Renal cortex interstitium (tissue), 11 donors: ENCODE measurements at regions not wholly inside any gene's neighbourhood (a gene's known extent, or its start where the extent isn't known, plus 50 kb on each side); places are given as distances from the start of the nearest gene placed in this dataset.
"Not testable (repeated sequence)": the region's sequence is repeated elsewhere in the genome, so short reads cannot be mapped to it uniquely, and the experiment has no call there.

Experiments
- DNase-seq, 11 donors: peaks; one replicate each; pipeline ENCODE4 v3.0.0-alpha.2; 2013; ENCODE audit warnings: low read depth in 9 of 11, low spot score in 4 of 11; ENCODE audit errors: extremely low read depth in 1 of 11

DNA sequence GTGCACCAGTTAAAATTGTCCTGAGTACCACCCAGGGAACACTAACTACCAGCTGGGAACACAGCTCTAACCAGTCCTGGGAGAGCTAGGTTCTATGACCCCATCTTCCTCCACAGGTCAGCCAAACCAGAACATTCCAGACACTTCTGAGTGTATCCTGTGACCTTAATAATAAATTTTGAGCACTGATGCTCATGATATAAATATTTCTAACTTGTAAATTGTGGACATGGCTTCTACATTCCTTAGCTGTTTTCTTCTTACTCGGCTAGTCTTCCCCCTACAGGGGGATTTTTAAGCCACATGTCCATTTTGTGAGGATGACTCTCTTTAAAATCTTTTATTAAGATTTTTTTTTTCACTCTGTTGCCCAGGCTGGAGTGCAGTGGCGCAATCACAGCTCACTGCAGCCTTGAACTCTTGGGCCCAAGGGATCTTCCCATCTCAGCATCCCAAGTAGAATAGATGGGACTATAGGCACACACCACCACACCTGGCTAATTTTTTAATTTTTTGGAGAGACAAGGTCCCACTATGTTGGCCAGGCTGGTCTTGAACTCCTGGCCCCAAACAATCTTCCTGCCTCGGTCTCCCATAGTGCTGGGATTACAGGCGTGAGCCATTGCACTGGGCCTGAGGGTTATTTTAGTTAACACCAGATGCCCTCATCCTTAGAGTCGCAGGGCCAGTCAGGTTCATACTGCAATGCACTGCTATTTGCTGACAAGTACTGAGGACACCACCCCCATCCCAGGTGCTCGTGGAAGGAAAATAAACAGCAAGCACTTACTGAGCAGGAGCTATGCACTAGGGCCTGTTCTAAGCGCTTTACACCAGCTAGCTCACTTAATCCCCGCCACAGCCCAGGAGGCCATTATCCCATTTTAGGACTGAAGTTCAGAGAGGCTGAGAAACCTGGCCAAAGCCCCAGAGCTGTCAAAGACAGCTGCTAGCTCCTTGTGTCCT, 142.6 kb upstream of the NCOR2 start:
- DNase-seq: no peak

DNA sequence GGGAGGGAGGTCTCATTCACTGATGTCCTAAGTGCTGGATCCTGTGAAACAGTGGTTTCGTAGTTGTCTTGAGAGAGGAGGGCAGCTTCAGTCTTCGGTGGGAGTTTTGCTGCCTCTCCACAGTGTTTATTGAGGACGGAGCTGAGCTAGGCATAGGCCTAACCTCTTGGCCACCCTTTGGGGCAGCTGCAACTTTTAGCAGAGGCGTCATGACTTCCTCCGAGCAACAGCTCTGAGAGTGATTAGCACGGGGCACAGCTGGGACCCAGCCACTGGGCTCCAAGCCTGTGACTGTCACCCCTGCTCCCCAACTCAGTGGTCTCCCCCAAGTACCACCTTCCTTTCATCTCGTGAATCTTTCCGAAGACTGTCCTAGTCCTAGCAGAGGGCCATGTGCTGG, 139.9 kb upstream of the NCOR2 start:
- DNase-seq: no peak

DNA sequence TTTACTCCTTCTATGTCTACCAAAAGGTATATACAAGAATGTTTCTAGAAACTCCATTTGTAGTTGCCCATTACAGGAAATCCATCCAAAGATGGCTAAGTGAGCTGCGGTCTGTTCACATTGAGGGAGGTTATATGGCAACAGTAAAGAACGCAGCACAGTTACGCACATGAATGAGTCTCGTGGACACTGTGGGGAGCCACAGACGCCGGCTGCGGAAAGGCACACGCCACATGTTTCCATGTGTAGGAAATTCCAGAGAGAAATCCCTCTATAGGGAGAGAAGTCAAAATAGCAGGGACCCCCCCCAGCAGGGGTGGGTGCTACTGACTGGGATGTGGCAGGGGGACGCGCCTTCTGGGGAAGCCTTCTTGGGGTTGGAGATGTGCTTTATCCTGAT, 139.0 kb upstream of the NCOR2 start:
- DNase-seq: no peak

DNA sequence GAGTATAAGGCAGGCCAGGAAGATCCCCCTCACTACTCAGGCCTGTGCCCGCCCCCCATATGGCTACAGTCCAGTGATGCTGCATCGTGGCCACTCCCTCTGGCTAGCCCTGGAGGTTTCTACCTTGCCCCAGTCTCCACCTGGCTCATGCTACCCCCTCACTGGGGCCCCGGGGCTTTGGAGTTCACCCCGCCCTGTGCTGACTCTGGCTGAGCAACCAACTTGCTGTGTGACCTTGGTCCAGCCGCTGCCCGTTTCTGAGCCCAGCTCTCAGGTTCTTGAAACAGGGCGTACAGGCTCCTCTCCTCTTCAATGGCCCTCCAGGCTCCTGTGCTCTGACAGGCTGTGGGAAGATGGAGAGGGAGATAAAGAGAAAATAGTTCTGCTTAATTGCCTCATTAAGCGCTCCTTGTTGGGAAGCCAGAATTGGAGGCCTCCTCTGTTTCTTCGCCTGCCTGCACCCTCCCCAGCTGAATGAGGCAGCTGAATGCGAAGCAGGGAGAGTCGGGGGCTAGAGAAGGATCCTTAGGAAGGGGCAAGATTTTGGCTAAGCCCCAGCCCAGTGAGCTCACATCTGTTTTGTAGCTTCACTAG, 138.2 kb upstream of the NCOR2 start:
- no peak for DNase-seq

DNA sequence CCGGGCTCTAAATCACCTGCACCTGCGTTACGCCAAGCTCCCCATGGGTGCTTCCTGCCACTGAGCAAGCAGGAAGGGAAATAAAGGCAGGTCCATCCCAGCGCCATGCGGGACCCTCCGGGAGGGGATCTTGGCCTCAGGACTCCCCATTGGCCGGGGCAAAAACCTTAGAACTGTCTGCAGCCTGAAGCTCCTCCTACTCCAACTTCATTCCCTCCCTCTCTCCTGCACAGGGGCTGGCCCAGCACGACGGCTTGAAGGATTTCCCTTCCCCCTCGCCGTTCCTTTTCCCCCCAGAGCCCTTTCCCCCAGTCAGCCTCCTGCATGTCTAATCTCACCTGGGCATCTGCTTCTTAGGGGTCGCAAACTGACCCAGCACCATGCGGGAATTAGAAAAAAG, 137.2 kb upstream of the NCOR2 start:
- no peak for DNase-seq

DNA sequence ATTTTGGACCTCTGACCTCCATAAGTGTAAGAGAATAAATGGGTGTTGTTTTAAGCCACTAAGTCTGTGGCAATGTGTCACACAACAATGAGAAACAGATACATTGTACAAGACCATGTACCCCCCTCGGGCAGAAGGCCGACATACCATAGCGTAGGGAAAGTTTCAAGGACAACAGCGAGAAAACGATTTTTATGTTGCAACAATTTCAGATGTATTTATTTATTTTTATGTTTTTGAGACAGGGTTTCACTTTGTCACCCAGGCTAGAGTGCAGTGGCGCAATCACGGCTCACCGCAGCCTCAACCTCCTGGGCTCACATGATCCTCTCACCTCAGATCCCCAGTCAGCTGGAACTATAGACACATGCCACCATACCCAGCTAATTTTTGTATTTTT, 136.4 kb upstream of the NCOR2 start:
- DNase-seq: no peak

- no peak for DNase-seq
These were observed 135.3 kb upstream of the NCOR2 start for GRCh38 chr12:124702736-124703135.

- no peak for DNase-seq
These were observed 133.6 kb upstream of the NCOR2 start for GRCh38 chr12:124700810-124701592.

DNA sequence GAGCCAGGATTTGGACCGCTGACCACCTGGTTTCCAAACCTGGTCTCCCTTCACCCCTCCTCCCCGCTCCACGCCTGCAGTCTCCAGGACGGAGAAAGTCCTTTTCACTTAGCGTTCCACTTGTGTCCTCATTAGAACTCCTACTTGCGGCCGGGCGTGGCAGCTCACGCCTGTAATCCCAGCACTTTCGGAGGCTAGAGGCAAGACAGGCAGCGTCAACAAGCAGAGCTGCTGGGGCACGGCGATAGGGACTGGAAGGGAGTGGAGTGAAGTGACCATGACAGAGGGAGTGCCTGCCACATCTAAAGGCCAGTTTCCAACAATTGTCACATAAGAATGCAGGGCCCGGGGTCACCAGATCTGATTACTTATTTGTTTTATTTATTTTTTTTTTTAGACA, 132.5 kb upstream of the NCOR2 start:
- no peak for DNase-seq

GRCh38 chr12:124698998-124699305, 131.5 kb upstream of the NCOR2 start:
- DNase-seq: no peak

DNA sequence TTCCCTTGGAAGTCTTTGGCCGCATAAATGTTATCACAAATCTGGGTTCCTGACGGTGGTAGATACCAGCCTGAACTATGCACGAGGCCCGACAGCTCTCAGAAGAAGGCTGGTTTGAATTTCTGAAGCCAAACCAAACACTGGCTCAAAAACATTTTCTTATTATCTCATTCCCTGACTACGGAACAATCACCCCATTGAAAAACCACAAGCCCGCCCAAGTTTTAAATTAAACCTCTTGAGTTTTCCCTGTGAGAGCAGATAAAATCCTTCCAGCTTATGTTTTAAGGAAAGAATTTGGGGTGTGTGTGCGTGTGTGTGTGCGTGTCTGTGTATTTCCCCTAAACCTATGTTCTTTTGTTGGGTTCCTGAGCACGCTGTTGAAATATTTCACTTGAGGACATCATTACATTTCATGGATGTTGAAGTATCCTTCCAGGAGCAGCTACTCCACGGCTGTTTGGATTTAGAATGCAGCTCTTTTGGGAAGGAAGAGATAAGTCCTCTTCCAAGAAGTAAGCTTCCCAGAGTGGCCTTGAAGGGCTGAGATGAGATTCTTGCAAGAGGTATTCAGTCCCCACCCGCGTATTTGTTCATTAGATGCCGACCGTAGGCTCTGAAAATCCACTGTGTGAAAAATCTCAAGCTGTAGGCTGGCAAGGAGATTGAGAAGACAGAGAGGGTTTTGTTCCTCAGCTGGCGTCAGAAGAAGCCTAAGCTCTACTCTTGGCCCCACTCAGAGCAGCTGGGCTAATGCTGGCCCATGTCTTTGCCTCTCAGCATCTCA, 131.0 kb upstream of the NCOR2 start:
- DNase-seq: no peak

- DNase-seq: not testable (repeated sequence)
These were observed 130.3 kb upstream of the NCOR2 start for GRCh38 chr12:124697722-124698121.

GRCh38 chr12:124696693-124697476, 129.5 kb upstream of the NCOR2 start:
- DNase-seq: no peak

- DNase-seq: no peak
These were observed 128.4 kb upstream of the NCOR2 start for GRCh38 chr12:124695861-124696260.

- peak in 4 of 11 donors; percentile 60 to 70 (median 68) for DNase-seq
These were observed 127.6 kb upstream of the NCOR2 start for GRCh38 chr12:124694846-124695497.

DNA sequence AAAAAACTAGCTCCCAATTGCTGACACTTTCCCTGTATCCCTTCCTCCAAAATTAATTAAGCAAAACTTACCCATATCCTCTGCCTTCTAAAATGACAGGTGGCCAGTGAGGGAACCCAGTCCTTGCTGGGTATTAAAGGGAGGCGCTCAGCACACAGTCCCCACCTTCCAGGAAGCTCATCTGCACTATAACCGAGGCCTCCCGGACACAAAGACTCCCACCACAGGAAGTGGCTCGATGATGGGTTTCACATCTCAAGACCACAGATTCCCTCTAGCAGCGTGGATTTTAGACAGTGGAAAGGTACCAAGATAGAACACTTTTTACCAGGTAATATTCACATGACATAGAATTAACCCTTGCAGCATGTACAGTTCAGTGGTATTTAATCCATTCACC, 126.8 kb upstream of the NCOR2 start:
- DNase-seq: no peak

DNA sequence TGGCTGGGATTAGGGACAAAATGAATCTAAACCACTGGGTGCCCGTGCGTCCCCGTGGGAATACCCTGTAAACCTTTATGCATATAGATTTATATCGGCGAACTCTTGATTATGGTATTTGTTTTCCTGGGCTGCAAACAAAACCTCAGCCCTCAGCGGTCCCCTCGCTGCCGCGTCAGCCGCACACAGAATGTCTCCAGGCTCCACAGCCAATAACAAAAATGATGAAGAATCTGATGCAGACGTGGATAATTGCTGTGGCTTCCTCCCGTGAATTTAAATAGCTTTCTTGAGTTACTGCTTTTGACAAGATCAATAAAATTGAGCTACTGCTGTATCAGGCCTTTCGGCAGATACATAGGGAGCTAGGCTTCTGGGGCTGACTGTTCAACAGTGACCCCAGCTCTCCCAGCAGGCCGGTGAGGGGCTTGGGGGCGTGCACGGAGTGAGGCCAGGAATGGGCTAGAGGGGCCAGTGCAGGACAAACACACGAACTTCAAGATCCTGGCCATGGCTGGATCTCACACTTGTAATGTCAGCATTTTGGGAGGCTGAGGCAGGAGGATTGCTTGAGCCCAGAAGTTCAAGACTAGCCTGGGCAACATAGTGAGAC, 125.8 kb upstream of the NCOR2 start:
- no peak for DNase-seq

DNA sequence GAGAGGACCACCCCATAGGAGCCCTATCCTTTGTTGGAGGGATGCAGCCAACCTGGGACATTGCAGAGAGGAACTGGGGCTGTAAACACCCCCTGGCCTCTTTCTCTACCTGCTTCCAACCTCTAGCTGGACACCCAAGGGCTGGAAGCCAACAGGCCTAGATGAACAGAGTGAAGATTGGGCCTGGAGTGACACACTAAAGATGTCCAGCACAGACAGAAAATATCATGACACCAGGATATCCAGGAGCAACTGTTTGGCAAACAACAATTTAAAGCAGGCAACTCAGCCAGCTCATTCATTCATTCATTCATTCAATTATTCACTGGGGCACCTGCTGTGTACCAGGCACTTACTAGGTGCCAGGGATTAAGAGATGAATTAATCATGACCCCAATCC, 125.0 kb upstream of the NCOR2 start:
- DNase-seq: no peak
